Fibroblast of mammary gland (primary cell): ENCODE measurements at regions not wholly inside any gene's neighbourhood (a gene's known extent, or its start where the extent isn't known, plus 50 kb on each side); places are given as distances from the start of the nearest gene placed in this dataset.
A peak's percentile ranks its signal among the peaks of the same experiment; 100 is the strongest.

Source experiments
- DNase-seq: peaks from one replicate; pipeline ENCODE4 v3.0.0-alpha.2; 2010; ENCODE audit warnings: low read depth
- H3K4me3 ChIP-seq: 2 replicates; pipeline ENCODE4 v1.5.1; 2011; ENCODE audit warnings: low read depth, mild to moderate bottlenecking, low read length, moderate library complexity; ENCODE audit not compliant: control insufficient read depth
- CTCF ChIP-seq: conservative IDR thresholded peaks from 2 replicates; pipeline ENCODE4 v1.5.1; 2011; ENCODE audit warnings: low read depth, low read length, inconsistent platforms; ENCODE audit not compliant: control insufficient read depth, insufficient read depth

- TF ChIP-seq CTCF, result no peak
- DNase-seq, result peak; percentile 92
Observed at GRCh38 chr5:158390577-158390976, 531.6 kb upstream of the CLINT1 start.

GRCh38 chr5:158389786-158390185 lies 530.8 kb upstream of the CLINT1 start:
- DNase-seq, result no peak
- TF ChIP-seq CTCF, result no peak
- H3K4me3 ChIP-seq, result no peak overlapping the region

More at GRCh38 chr5:158390577-158390976, 531.6 kb upstream of the CLINT1 start:
- H3K4me3 ChIP-seq, result no peak overlapping the region

DNA sequence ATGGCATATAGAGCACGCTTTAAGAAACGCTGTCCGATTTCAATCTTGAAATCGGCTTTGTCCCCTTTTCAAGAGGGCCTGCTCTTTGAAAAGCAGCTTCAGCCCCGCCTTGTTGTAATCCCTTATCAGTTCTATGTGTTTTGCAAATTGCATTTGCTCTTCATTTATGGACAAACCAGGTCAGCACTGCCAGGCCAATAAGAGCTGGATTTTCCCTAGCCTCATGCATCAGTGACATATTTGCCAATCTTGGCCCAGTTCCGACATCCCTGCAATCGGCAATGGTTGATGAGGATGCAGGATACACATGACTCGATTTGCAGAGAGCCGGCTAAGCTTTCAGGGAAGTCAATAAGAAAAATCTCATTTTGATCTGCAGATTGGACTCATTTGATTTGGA lies 529.1 kb upstream of the CLINT1 start:
- H3K4me3 ChIP-seq, result no peak overlapping the region
- no peak for TF ChIP-seq CTCF
- no peak for DNase-seq

GRCh38 chr5:158387499-158387898 lies 528.6 kb upstream of the CLINT1 start:
- DNase-seq, result no peak
- TF ChIP-seq CTCF, result no peak
- no peak overlapping the region for H3K4me3 ChIP-seq

DNA sequence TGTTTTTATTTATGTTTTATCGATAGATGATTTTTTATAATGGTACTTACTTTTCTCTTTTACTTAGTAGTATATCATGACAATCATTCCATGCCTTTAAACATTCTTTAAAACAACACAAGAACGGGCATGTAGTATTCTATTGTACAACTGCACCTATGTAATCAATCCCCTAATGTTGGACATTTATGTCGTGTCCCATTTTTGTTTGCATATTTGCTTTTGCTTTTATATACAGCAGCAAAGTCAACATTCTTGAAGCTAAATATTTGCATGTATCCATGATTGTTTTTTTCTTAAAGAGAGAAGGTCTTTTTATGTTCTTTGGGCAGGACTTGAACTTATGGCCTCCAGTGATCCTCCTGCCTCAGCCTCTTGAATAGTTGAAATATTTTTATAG lies 527.0 kb upstream of the CLINT1 start:
- no peak for TF ChIP-seq CTCF
- DNase-seq, result no peak
- no peak overlapping the region for H3K4me3 ChIP-seq

DNA sequence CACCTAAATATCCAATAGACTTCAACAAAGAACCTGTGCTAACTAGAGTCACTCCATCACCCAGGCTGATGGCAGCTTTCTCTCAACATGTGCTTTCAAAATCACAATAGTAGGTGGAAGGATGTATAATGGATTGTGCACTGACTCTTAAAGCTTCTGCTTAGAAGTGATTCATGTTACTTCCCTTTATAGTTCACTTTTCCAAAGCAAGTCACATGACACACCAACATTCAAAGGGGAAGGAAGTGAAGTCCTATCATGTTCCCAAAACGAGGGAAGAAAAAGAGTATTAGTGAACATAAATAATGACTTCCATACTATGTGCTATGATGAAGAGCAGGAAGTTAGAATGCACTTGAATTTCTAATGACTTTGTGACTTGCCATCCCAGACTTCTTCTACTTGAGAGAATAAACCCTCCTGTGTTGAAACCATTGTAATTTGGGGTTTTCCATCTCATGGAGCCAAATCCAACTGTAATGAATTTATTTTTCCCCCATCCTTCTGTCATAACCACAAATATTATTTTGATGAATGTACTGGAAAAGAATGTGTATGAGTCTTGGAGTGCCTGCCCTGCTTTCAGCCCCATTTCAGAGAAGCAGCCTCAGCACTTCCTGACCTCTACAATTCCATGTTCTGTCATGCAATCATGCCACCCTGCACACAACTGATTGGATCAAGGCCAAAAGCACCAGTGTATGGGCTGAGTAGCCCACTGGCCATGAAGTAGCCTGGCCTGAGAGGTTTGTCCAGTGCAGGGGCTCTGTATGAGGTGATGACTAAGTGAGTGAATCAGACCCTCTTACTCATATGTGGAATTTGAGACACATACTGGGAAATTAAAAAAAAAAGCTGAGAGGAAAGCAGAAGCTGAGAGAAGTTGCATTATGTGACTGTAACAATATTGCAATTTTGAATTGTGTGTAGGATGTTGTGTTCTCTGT lies 525.9 kb upstream of the CLINT1 start:
- peak; percentile 99 for DNase-seq
- no peak for TF ChIP-seq CTCF
- H3K4me3 ChIP-seq, result no peak overlapping the region
